ENCODE measurements at regions not wholly inside any gene's neighbourhood (a gene's known extent, or its start where the extent isn't known, plus 50 kb on each side); places are given as distances from the start of the nearest gene placed in this dataset.
"Not testable (repeated sequence)": the region's sequence is repeated elsewhere in the genome, so short reads cannot be mapped to it uniquely, and the experiment has no call there.

DNA sequence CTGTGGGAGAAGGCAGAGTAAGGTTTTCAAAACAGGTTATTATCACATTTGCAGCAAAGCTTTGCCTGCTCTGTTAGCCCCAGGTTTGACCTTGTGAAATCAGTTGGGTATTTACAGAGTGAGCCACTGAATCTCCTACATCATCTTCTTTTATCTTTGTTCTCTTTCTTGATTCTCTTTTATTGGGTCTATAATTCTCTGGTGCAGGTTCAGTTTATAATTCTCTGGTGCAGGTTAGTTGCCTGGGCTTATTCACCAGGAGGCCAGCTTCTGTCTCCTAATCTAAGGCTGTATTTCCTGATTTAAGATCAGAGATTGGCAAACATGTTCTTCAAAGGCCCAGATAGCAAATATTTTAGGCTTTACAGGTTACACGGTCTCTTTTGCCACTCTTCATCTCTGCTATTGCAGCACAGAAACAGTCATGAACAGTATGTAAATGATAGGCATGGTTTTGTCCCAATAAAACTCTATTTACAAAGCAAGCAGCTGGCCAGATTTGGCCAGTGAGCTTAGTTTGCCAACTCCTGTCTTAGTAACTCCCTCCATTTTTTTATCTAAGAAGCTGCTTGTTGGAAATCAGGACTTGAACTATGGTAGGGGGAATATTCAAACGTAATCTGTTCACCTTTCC, 205.0 kb upstream of the RIMS1 start:
- Histone ChIP-seq H3K27me3 (ENCODE audit: control insufficient read depth in 2 of 2, insufficient read depth in 2 of 2, low read length in 2 of 2) (no peaks in the 10 kb centered on the region), H4K20me1 (ENCODE audit: insufficient read depth, low read length) (no peaks in the 10 kb centered on the region), H3K27ac (ENCODE audit: low read depth in 1 of 2, low read length in 2 of 2) (no peak overlapping the region), H3K4me2 (replicated peaks; ENCODE audit: extremely low read depth, low read length, poor library complexity, severe bottlenecking) (no peak overlapping the region), H3K4me1 (ENCODE audit: control insufficient read depth in 1 of 2, insufficient read depth in 2 of 2, low read length in 2 of 2) (no peaks in the 10 kb centered on the region), H3K9me3 (replicated peaks in 1 of 2; ENCODE audit: control insufficient read depth in 1 of 2, insufficient read depth in 1 of 2, low read length in 2 of 2) (no peaks in the 10 kb centered on the region), H2AFZ (ENCODE audit: insufficient read depth, low read depth, low read length, poor library complexity, severe bottlenecking) (no peak overlapping the region), H3K9ac (ENCODE audit: insufficient read depth, low read length, poor library complexity, severe bottlenecking) (no peak overlapping the region), H3K36me3 (replicated peaks in 1 of 2; ENCODE audit: control insufficient read depth in 1 of 2, insufficient read depth in 2 of 2, low read length in 2 of 2) (no peaks in the 10 kb centered on the region), H3K4me3 (replicated peaks in 1 of 3; ENCODE audit: low read depth in 2 of 3, low read length in 3 of 3) (no peak overlapping the region), H3K79me2 (ENCODE audit: insufficient read depth, low read length) (no peaks in the 10 kb centered on the region)
- Mint-ChIP-seq H3K27me3 (ENCODE audit: low read depth in 3 of 3) (no peaks in the 10 kb centered on the region), H3K4me3 (no peak overlapping the region), H3K36me3 (no peaks in the 10 kb centered on the region), H3K27ac (no peak overlapping the region), H3K9me3 (peaks cover 0 to 3% (median 0%) of the 10 kb centered on the region in 7 donors), H3K4me1 (no peaks in the 10 kb centered on the region)
- intact Hi-C loops (cut with micrococcal nuclease), result no loop called here
- TF ChIP-seq, protein P1, sequence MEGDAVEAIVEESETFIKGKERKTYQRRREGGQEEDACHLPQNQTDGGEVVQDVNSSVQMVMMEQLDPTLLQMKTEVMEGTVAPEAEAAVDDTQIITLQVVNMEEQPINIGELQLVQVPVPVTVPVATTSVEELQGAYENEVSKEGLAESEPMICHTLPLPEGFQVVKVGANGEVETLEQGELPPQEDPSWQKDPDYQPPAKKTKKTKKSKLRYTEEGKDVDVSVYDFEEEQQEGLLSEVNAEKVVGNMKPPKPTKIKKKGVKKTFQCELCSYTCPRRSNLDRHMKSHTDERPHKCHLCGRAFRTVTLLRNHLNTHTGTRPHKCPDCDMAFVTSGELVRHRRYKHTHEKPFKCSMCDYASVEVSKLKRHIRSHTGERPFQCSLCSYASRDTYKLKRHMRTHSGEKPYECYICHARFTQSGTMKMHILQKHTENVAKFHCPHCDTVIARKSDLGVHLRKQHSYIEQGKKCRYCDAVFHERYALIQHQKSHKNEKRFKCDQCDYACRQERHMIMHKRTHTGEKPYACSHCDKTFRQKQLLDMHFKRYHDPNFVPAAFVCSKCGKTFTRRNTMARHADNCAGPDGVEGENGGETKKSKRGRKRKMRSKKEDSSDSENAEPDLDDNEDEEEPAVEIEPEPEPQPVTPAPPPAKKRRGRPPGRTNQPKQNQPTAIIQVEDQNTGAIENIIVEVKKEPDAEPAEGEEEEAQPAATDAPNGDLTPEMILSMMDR (IDR thresholded peaks at IDR 0.05), result no peak
- no peak for DNase-seq
- no CpG with 5 or more reads among the region's 2 CpGs for WGBS (ENCODE audit: insufficient coverage)

DNA sequence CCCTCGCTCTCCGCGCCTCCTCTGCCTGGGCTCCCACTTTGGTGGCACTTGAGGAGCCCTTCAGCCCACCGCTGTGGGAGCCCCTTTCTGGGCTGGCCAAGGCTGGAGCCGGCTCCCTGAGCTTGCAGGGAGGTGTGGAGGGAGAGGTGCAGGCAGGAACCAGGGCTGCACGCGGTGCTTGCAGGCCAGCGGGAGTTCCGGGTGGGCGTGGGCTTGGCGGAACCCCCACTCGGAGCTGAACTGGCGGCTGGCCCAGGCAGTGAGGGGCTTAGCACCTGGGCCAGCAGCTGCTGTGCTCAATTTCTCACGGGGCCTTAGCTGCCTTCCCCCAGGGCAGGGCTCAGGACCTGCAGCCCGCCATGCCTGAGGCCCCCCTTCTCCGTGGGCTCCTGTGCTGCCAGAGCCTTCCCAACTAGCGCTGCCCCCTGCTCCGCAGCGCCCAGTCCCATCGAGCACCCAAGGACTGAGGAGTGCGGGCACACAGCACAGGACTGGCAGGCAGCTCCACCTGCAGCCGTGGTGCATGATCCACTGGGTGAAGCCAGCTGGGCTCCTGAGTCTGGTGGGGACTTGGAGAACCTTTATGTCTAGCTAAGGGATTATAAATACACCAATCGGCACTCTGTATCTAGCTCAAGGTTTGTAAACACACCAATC, 200.2 kb upstream of the RIMS1 start:
- H3K4me2 ChIP-seq (replicated peaks; ENCODE audit: extremely low read depth, low read length, poor library complexity, severe bottlenecking); DNase-seq; H3K9me3 Mint-ChIP-seq; H4K20me1 ChIP-seq (ENCODE audit: insufficient read depth, low read length); H3K79me2 ChIP-seq (ENCODE audit: insufficient read depth, low read length); H3K36me3 ChIP-seq (replicated peaks in 1 of 2; ENCODE audit: control insufficient read depth in 1 of 2, insufficient read depth in 2 of 2, low read length in 2 of 2); H3K27ac ChIP-seq (ENCODE audit: low read depth in 1 of 2, low read length in 2 of 2); H3K9ac ChIP-seq (ENCODE audit: insufficient read depth, low read length, poor library complexity, severe bottlenecking); H3K36me3 Mint-ChIP-seq; H3K27me3 Mint-ChIP-seq (ENCODE audit: low read depth in 3 of 3); H3K4me3 Mint-ChIP-seq; H3K4me1 Mint-ChIP-seq; H2AFZ ChIP-seq (ENCODE audit: insufficient read depth, low read depth, low read length, poor library complexity, severe bottlenecking); H3K9me3 ChIP-seq (replicated peaks in 1 of 2; ENCODE audit: control insufficient read depth in 1 of 2, insufficient read depth in 1 of 2, low read length in 2 of 2); H3K4me3 ChIP-seq (replicated peaks in 1 of 3; ENCODE audit: low read depth in 2 of 3, low read length in 3 of 3); H3K4me1 ChIP-seq (ENCODE audit: control insufficient read depth in 1 of 2, insufficient read depth in 2 of 2, low read length in 2 of 2); intact Hi-C loops (cut with micrococcal nuclease); H3K27me3 ChIP-seq (ENCODE audit: control insufficient read depth in 2 of 2, insufficient read depth in 2 of 2, low read length in 2 of 2); H3K27ac Mint-ChIP-seq: not testable (repeated sequence)
- 94% methylated on average over 23 of the region's 23 CpGs for WGBS (ENCODE audit: insufficient coverage)

All from CD14-positive monocyte (primary cell).